Endometrium (tissue), 2 donors: ENCODE measurements at regions not wholly inside any gene's neighbourhood (a gene's known extent, or its start where the extent isn't known, plus 50 kb on each side); places are given as distances from the start of the nearest gene placed in this dataset.
A peak's percentile ranks its signal among the peaks of the same experiment; 100 is the strongest.
"Not testable (repeated sequence)": the region's sequence is repeated elsewhere in the genome, so short reads cannot be mapped to it uniquely, and the experiment has no call there.

Experiments used
- FAIRE-seq: peaks from 2 replicates; lab custom pipeline; 2012; peaks lifted over from hg19 to GRCh38; lab: Jason Lieb, UNC
- donor health status: control.
- donor health status: control.

DNA sequence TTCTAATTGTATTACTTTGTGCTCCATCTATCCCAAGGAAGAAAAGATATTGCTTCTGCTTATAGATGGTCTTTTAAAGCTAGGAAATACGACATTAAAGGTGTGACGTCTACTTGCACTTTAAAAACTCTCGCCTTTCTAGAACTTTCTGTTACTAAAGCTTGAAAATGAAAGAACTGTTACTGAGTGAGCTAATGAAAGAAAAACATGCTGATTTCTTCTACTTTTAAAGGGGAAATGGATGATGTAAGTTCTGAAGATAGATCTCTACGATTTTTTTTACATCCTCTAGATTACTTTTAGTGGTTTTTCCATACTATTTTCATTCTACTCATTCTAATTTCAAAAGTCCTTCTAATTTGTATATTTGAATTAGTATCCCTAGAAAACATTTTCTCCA, 387.5 kb downstream of the USP25 start:
- FAIRE-seq, result no peak

GRCh38 chr21:16117851-16118590, 388.2 kb downstream of the USP25 start:
- peak; percentile 98 for FAIRE-seq

DNA sequence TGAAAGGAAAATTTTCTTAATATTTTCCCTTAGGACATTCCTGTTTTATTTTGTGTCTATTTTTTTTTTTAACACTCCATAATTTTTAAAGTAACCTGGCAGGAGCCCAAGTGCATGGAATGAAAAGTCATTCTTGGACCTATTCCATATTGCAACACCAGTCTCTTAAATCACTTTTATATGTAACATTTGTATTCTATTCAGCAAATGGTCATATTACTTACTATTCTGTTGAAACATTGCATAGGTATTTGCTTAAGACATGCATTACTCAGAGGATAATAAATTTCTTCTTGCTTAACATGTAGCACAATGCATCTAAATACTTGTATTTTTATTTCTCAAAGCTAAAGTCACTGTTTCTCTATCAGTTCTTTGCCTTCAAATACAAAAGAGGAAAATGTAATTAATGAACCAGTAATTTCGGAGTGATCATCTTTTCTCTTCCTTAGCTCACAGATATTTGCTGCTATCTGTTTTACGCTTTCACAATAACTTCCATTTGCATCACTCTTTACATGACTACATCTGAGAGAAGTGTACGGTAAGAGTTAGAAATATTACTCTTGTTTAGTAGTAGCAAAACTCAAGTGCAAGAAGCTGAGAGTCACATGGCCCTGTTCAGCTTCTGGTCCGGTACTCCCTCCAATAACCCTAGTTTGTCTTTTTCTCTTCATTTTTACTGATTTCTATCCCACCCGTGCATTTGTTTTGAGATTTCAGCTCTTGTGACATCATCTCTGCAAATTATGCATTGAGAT, 394.8 kb downstream of the USP25 start:
- peak; percentile 99 for FAIRE-seq

- peak; percentile 80 for FAIRE-seq
These were observed 395.5 kb downstream of the USP25 start for GRCh38 chr21:16125274-16125673.

- not testable (repeated sequence) for FAIRE-seq
These were observed 402.7 kb downstream of the USP25 start for GRCh38 chr21:16132453-16132852.

GRCh38 chr21:16133248-16133647, 403.5 kb downstream of the USP25 start:
- no peak for FAIRE-seq

- FAIRE-seq, result no peak
These were observed 404.4 kb downstream of the USP25 start for GRCh38 chr21:16134134-16134533.

DNA sequence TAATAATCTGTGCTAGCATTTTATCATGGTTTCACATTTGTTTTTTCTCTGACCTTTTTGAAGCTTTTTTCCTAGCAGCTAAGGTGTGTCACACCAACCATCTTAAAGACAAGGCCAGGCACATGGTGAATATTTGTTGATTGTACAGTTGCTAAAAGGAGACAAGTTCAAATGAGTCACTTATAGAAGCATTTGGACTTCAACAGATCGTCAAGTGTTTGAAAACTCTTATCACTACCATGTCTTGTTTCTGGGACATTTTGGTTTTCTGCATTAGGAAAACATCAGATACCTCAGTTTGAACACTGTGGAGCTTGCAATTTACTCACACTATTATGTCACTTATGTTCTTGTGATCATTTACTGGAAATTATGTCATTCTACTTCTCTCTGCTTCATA, 407.3 kb downstream of the USP25 start:
- FAIRE-seq, result no peak

DNA sequence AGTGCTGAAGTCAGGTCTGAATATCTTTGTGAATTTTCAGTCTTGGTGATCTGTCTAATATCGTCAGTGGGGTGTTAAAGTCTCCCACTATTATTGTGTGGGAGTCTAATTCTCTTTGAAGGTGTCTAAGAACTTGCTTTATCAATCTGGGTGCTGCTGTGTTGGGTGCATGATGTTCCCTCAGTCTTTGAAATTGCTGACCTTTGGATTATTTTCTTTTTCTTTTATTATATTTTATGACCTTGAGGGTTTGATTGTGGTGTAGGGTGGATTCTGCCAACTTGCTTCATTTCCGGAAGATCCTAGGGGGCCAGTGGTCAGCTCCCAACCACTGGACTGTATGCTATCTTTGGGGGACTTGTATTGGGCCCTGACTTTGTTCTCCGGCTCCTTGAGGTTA, 415.3 kb downstream of the USP25 start:
- no peak for FAIRE-seq

DNA sequence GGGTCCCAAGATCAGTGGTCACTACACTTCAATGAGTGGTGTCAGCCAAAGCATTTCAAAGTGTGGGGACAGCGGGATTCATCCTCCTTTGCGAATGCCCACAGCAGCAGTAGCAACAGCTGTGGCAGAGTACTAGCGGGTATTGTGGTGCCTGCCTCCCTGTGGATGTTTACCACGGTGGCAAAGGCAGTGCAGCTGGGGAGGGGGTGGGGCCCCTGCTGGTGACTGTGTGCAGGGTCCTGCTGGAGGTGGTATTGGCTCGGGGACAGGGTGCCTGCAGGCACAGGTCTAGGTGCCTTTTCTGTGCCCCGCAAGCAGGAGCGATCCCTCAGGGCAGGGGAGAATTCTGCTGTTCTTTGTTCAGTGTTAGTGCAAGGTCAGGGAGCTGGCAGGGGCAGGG, 415.7 kb downstream of the USP25 start:
- no peak for FAIRE-seq

GRCh38 chr21:16154321-16154720, 424.5 kb downstream of the USP25 start:
- no peak for FAIRE-seq

GRCh38 chr21:16154951-16155635, 425.3 kb downstream of the USP25 start:
- no peak for FAIRE-seq

GRCh38 chr21:16156841-16157489, 427.2 kb downstream of the USP25 start:
- FAIRE-seq, result no peak

DNA sequence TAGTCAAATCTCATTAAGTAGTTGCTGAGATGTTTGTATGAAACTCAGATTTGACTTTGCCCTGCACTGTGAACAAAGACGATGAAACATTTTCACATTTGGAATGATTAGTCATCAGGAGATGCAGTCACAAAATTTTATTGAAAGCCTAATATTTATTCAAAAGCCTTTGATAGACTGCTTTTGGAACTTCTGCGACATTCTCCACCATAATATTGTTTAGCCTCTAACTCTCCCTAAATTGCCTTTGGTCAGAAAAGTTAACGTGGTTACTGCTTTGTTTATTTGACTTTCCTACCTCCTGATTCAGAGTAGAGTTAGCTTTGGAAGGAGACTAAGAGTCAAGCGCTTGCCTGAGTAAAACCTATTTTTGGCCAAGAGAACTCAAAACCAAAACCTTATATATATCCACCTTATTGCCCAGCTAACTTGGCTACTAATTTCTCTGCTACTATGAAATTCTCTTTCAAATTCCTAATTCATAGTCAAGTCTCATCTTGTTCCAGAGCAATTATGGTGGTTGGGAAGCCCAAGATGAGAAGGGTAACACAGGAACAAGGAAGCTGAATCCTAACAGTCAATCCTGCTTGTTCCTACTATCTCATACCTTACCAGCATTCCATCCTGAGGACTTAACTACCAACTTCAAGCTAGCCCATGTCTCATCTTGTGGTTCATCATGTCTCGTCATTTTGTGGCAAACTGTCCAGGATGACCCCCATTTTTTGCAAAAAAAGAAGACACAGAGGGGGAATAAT, 429.6 kb downstream of the USP25 start:
- no peak for FAIRE-seq

DNA sequence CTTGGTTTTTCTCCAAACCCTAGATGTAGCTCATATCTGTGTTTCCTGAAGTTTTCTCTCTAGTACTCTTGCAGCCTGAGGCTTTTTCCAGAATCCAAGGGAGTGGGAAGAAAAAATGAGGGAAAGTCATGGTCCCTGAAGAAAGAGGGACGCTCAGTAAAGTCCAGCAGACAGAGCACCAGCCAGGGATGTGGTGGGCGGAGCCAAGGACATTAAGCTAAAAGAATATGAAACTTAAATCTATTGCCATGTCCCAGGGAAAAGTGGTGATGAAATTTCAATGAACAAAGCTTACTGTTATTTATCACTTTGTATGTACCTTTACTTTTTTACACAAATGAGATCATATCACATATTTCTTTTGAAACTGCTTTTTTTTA, 430.2 kb downstream of the USP25 start:
- no peak for FAIRE-seq

DNA sequence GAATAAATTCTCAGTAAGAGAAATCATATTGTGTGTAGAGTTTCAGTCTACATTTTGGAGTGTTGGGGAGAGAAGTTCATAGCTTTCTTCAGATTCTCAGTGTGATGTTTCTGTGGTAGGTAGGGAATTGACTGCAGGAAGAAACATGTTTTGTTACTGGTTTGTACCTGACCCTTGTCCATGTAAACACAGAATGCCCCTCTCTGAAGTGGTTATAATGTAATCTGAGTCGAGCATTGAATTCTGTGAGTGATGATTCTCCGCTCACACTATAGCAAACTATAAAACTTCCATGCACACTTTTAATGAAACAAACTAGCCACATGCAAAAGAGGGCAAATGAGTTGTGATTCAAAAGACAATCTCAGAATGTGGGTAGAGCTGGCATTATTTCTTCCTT, 433.2 kb downstream of the USP25 start:
- FAIRE-seq, result no peak

DNA sequence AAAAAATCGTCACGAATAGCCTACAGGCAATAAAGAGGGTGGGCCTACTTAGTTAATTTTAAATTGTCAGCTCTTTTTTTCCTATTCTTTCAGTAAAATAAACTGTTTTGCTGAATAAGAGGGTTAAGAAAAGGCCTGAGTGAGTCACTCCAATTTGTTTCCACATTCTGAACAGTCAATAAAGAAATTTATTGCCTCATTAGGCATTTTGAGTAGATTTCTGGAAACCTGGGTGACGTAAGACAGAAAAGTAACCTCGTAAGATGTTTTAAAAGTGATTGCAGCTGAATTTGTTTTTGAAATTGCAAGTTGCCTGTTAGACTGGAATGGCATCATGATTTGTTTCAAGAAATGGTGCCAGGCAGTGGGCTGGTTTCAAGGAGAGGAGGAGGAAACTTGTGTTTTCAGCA, 439.3 kb downstream of the USP25 start:
- no peak for FAIRE-seq

- FAIRE-seq, result no peak
These were observed 440.0 kb downstream of the USP25 start for GRCh38 chr21:16169779-16170178.

GRCh38 chr21:16176570-16176969, 446.8 kb downstream of the USP25 start:
- FAIRE-seq, result no peak

DNA sequence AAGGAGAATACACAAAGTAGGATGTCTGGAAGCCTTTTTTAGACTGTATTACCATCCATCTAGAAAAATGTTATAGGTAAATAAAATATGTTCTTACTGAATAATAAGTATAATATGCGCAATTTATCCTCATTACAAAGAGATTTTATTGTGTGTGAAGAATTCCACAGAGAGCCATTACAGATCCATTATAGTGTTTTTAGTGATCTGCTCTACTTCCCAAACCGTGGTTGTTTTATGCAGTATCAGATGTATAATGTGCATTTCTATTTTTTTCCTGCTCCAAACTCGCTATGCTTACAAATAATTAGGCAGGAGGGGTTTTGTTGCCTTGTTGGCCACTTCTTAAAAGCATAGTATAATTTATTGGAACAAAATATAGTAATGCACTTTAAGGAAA, 447.8 kb downstream of the USP25 start:
- no peak for FAIRE-seq

- FAIRE-seq, result no peak
These were observed 450.0 kb downstream of the USP25 start for GRCh38 chr21:16179773-16180172.

DNA sequence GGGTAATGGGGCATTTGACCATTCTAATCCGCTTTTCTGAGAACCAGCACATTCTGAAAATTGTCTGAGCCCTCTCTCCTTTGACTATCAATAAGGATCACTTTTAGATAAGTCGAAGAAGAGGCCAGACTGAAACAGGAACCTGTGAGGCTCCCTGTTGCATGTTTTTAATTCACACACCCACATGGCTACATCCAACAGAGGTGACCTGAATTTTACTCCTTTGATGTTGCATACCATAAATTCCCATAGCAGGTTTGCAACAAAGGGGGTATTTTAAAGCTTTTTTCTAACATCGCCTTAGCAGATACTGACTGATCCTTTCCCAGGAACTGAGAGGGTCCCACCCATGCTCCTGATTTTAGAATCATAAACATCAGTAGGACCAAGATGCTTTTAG, 450.8 kb downstream of the USP25 start:
- FAIRE-seq, result no peak
